ENCODE measurements at regions not wholly inside any gene's neighbourhood (a gene's known extent, or its start where the extent isn't known, plus 50 kb on each side); places are given as distances from the start of the nearest gene placed in this dataset.
"Not testable (repeated sequence)": the region's sequence is repeated elsewhere in the genome, so short reads cannot be mapped to it uniquely, and the experiment has no call there.

DNA sequence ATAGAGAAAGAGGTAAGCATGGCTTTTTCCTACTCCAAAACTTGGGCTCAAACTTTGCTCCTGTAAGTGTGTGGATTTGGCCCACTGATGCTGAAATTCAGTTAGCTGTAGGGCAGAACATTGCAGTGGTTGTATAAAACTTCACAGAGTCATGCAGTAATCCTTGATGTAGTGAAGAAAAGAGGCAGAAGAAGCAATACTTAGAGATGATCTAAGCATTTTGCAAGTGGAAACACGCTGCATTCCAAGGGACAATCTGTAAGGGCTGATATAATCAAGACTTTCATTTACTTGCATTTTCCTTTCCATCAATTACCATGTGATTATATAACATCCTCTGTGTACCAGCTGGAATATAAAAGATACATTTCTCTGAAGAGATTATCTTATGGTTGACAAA is 338.8 kb downstream of the DNAJB9 start:
- no peak for ATAC-seq
- CTCF ChIA-PET: no interaction called here
- Mint-ChIP-seq H3K4me3 (no peak overlapping the region), H3K4me1 (no peaks in the 10 kb centered on the region), H3K36me3 (ENCODE audit: low read depth) (no peaks in the 10 kb centered on the region), H3K27me3 (no peaks in the 10 kb centered on the region), H3K9me3 (ENCODE audit: low read depth) (peaks cover under 1% of the 10 kb centered on the region), H3K27ac (no peak overlapping the region)
- POLR2A ChIA-PET: no interaction called here
- intact Hi-C loops (cut with DNase I, micrococcal nuclease): no loop called here
- DNase-seq: no peak

DNA sequence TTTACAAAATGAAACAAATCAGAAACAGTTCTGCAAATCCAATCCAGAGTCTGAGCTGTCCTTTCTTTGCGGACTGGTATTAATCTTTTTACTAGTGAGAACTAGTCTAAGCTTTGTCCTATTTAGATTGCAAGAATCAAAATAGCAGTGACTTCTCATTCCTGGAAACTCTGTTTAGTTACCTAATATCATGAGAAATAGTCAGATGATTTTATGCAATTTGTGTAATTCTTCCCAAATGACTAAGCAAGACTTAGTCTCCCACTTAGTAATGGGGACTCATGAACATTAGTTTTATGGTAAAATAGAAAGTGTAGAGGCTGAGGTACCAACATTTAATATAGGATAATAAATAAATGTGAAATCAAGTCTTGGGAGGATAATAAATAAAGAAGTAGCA is 341.3 kb downstream of the DNAJB9 start:
- DNase-seq: no peak
- Mint-ChIP-seq H3K4me1 (no peaks in the 10 kb centered on the region), H3K4me3 (no peak overlapping the region), H3K27ac (no peak overlapping the region), H3K9me3 (ENCODE audit: low read depth) (peaks cover 7% of the 10 kb centered on the region), H3K27me3 (no peaks in the 10 kb centered on the region), H3K36me3 (ENCODE audit: low read depth) (no peaks in the 10 kb centered on the region)
- POLR2A ChIA-PET: no interaction called here
- CTCF ChIA-PET: no interaction called here
- ATAC-seq: no peak
- intact Hi-C loops (cut with DNase I, micrococcal nuclease): no loop called here

DNA sequence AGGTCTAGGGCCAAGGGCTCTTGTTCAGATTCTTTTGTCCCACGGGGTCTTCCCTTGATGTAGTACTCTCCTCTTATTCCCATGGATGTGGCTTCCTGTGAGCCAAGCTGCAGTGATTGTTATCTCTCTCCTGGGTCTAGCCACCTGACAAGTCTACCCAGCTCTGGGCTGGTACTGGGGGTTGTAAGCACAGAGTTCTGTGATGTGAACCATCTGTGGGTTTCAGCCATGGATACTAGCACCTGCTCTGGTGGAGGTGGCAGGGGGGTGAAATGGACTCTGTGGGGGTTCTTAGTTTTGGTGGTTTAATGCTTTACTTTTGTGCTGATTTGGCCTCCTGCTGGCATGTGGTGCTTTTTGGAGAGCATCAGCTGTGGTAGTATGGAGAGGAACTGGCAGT is 350.8 kb downstream of the DNAJB9 start:
- Mint-ChIP-seq H3K36me3 (ENCODE audit: low read depth) (no peaks in the 10 kb centered on the region), H3K9me3 (ENCODE audit: low read depth) (peaks cover 22% of the 10 kb centered on the region), H3K4me1 (no peaks in the 10 kb centered on the region), H3K27ac (no peak overlapping the region), H3K27me3 (no peaks in the 10 kb centered on the region), H3K4me3 (no peak overlapping the region)
- CTCF ChIA-PET: interaction anchor here (0.7 kb wide), 1 partner anchor 312 kb away, joined by 4 read pairs; no protein-coding TSS in a partner anchor
- intact Hi-C loops (cut with DNase I, micrococcal nuclease): no loop called here
- POLR2A ChIA-PET: no interaction called here
- DNase-seq (no peak), ATAC-seq (no peak)

DNA sequence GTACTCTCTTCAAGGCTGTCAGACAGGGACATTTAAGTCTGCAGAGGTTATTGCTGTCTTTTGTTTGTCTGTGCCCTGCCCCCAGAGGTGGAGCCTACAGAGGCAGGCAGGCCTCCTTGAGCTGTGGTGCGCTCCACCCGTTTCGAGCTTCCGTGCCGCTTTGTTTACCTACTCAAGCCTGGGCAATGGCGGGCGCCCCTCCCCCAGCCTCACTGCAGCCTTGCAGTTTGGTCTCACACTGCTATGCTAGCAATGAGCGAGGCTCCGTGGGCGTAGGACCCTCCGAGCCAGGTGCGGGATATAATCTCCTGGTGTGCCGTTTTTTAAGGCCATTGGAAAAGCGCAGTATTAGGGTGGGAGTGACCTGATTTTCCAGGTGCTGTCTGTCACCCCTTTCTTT is 373.4 kb downstream of the DNAJB9 start:
- intact Hi-C loops (cut with DNase I, micrococcal nuclease); DNase-seq; H3K27me3 Mint-ChIP-seq; H3K4me1 Mint-ChIP-seq; CTCF ChIA-PET; H3K27ac Mint-ChIP-seq; H3K36me3 Mint-ChIP-seq (ENCODE audit: low read depth); H3K4me3 Mint-ChIP-seq; ATAC-seq; H3K9me3 Mint-ChIP-seq (ENCODE audit: low read depth); POLR2A ChIA-PET: not testable (repeated sequence)

DNA sequence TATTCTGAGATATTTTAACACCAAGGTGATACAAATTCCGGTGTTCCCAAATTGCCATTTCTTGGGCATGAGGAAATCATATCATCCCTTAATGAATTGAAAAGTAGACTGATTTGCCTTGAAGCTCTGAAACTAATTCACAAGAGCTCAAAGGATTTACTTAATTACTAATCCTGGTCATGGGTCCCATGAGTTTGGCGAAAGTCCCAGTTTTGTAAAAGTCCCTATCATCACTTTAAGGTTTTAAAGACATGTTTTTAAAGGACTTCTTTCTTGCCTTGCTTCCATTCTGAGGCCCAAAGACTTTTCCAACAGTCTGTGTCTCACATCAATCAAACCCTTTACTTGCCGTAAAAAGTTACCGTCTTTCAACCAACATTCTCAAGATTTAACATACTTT is 377.9 kb downstream of the DNAJB9 start:
- no peaks in the 10 kb centered on the region for H3K36me3 Mint-ChIP-seq (ENCODE audit: low read depth)

DNA sequence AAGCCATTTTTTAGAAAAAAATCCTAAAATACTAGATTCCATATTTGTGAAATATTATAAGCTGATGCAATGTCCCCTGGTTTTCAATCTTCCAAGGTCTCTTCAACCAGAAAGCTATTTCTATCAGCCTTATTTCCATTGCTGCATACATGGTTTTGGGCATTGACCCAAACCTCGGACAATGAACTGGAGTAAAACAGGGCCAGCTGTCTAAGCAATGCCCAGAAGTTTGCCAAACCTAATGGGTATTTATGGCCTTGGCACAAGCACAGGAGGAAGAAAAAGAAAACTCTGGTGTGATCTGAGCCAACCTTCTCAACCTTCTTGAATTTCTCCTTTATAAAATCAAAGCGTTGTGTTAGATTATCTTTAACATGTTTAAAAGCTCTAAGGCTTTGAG is 402.3 kb downstream of the DNAJB9 start:
- H3K4me1 Mint-ChIP-seq: no peaks in the 10 kb centered on the region
- H3K27me3 Mint-ChIP-seq: no peaks in the 10 kb centered on the region
- ATAC-seq (no peak), DNase-seq (no peak)
- intact Hi-C loops (cut with DNase I, micrococcal nuclease): no loop called here
- no peak overlapping the region for H3K27ac Mint-ChIP-seq
- ChIA-PET POLR2A (no interaction called here), CTCF (no interaction called here)
- no peaks in the 10 kb centered on the region for H3K36me3 Mint-ChIP-seq (ENCODE audit: low read depth)
- no peak overlapping the region for H3K4me3 Mint-ChIP-seq
- H3K9me3 Mint-ChIP-seq (ENCODE audit: low read depth): no peaks in the 10 kb centered on the region

More for the DNA sequence above, 377.9 kb downstream of the DNAJB9 start:
- no peak for ATAC-seq
- Mint-ChIP-seq H3K9me3 (ENCODE audit: low read depth) (peaks cover 2% of the 10 kb centered on the region), H3K4me1 (no peaks in the 10 kb centered on the region), H3K4me3 (no peak overlapping the region), H3K27me3 (no peaks in the 10 kb centered on the region), H3K27ac (no peak overlapping the region)
- DNase-seq: no peak
- intact Hi-C loops (cut with DNase I, micrococcal nuclease): no loop called here
- POLR2A ChIA-PET: no interaction called here
- CTCF ChIA-PET: no interaction called here

DNA sequence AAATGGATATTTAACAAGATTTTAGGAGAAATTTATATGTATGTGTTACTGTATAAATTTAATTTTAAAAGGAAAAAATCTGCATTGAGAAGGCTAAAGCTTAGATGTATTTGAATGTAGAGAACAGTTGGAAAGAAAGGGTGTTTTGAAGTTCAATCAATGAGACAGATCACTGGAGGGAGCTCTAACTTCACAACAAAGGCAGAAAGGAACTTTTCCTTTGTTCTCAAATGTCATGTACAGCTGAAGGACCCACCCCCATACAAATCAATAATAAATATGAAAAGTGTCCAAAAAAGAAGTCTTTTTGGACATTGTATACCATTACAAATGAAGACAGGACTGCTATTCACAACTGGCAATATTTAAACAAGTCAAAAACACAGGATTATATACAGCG is 403.4 kb downstream of the DNAJB9 start:
- POLR2A ChIA-PET: interaction anchor here (0.5 kb wide), 1 partner anchor 21 kb away, joined by 3 read pairs; no protein-coding TSS in a partner anchor
- intact Hi-C loops (cut with DNase I, micrococcal nuclease): no loop called here
- Mint-ChIP-seq H3K4me1 (no peaks in the 10 kb centered on the region), H3K4me3 (no peak overlapping the region), H3K36me3 (ENCODE audit: low read depth) (no peaks in the 10 kb centered on the region), H3K9me3 (ENCODE audit: low read depth) (peaks cover 3% of the 10 kb centered on the region), H3K27me3 (no peaks in the 10 kb centered on the region), H3K27ac (no peak overlapping the region)
- DNase-seq (no peak), ATAC-seq (no peak)
- CTCF ChIA-PET: interaction anchor here (1.2 kb wide), 1 partner anchor 24 kb away, joined by 3 read pairs; no protein-coding TSS in a partner anchor

DNA sequence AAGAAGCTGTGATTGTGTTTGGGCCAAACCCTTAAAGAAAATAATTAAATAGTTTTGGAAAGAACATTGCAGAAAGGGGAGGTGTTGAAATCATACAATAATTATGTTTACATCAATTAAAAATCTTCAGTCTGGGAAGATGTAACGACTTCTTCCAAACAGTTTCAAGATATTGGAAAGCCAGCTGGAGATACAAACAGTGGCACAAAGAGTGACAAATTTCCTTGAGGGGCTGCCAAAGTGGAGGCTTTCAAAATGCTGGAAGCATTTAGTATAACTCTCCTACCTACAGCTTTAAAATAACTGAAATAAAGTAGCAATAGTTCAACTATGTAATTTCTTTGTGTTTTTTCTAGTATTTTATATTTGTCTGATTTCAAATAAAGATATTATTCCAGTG is 405.0 kb downstream of the DNAJB9 start:
- DNase-seq: no peak
- ChIA-PET POLR2A (no interaction called here), CTCF (no interaction called here)
- Mint-ChIP-seq H3K36me3 (ENCODE audit: low read depth) (no peaks in the 10 kb centered on the region), H3K27me3 (no peaks in the 10 kb centered on the region), H3K4me3 (no peak overlapping the region), H3K27ac (no peak overlapping the region), H3K9me3 (ENCODE audit: low read depth) (peaks cover 5% of the 10 kb centered on the region), H3K4me1 (no peaks in the 10 kb centered on the region)
- no peak for ATAC-seq
- intact Hi-C loops (cut with DNase I, micrococcal nuclease): no loop called here

DNA sequence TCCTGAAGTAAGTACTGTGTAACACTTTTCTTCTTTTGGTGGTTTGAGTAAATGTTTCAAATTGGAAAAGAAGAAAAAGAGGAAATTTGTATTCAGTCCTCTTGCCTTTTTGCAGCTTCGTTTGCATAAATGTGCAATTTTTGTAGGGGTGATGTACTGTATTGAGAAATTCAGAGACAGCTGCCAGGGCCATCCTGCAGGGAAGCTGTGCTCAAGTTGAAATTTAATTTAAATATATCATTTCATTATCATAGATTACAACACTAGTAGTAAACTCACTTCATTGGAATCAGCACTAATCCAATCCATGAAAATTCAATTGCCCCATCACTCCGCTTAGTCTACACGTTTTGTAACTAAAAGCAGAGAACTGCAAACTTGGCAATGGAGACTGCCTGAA is 415.4 kb downstream of the DNAJB9 start:
- no peak for DNase-seq
- Mint-ChIP-seq H3K27me3 (no peaks in the 10 kb centered on the region), H3K9me3 (ENCODE audit: low read depth) (peaks cover 6% of the 10 kb centered on the region), H3K4me3 (no peak overlapping the region), H3K27ac (no peak overlapping the region), H3K36me3 (ENCODE audit: low read depth) (no peaks in the 10 kb centered on the region), H3K4me1 (no peaks in the 10 kb centered on the region)
- POLR2A ChIA-PET: no interaction called here
- no peak for ATAC-seq
- intact Hi-C loops (cut with DNase I, micrococcal nuclease): no loop called here
- CTCF ChIA-PET: no interaction called here

DNA sequence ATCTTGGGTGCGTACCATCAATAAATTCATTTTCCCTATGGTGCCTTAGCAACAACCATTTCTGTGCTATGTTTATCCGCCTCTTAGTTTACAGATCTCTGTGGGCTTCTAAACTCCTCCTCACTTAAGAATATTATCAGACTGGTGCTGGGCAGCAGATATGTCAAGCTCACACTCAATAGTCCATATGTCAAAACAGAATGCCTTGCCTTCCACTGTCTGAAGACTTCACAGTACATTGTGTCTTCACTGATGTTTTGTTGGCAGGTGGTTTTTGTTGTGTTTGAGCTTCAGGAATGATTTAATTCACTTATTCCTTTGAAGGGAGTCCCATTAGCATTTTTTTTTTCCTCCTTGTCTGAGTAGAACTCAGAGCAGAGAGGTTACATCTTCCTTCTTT is 419.6 kb downstream of the DNAJB9 start:
- CTCF ChIA-PET: no interaction called here
- no peaks in the 10 kb centered on the region for H3K9me3 Mint-ChIP-seq (ENCODE audit: low read depth)
- POLR2A ChIA-PET: no interaction called here
- DNase-seq (no peak), ATAC-seq (no peak)
- no peak overlapping the region for H3K4me3 Mint-ChIP-seq
- intact Hi-C loops (cut with DNase I, micrococcal nuclease): no loop called here
- H3K27ac Mint-ChIP-seq: no peak overlapping the region
- no peaks in the 10 kb centered on the region for H3K27me3 Mint-ChIP-seq
- no peaks in the 10 kb centered on the region for H3K36me3 Mint-ChIP-seq (ENCODE audit: low read depth)
- no peaks in the 10 kb centered on the region for H3K4me1 Mint-ChIP-seq

DNA sequence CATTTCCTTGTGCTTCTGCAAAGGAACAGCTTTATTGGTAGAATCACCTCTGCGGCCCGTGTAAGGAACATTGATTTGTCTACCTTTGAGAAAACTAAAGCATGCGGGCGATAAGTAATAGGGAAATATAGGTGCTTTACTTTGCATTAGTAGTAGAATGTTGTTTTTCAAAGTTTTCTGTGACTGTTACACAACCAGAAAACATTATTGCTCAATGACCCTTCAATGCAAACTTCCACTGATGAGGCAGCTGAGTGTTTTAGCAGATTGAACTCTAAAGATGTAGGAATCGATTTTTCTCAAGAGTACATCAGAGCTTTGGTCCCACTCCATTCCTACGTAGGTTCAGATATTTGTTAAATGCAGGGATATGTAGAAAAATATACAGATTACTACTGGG is 427.8 kb downstream of the DNAJB9 start:
- H3K36me3 Mint-ChIP-seq (ENCODE audit: low read depth): no peaks in the 10 kb centered on the region
- H3K27me3 Mint-ChIP-seq: no peaks in the 10 kb centered on the region
- DNase-seq (no peak), ATAC-seq (no peak)
- intact Hi-C loops (cut with DNase I, micrococcal nuclease): no loop called here
- POLR2A ChIA-PET: no interaction called here
- H3K4me3 Mint-ChIP-seq: no peak overlapping the region
- CTCF ChIA-PET: interaction anchor here (1.6 kb wide), 1 partner anchor 24 kb away, joined by 3 read pairs; no protein-coding TSS in a partner anchor
- no peaks in the 10 kb centered on the region for H3K9me3 Mint-ChIP-seq (ENCODE audit: low read depth)
- no peak overlapping the region for H3K27ac Mint-ChIP-seq
- no peaks in the 10 kb centered on the region for H3K4me1 Mint-ChIP-seq

DNA sequence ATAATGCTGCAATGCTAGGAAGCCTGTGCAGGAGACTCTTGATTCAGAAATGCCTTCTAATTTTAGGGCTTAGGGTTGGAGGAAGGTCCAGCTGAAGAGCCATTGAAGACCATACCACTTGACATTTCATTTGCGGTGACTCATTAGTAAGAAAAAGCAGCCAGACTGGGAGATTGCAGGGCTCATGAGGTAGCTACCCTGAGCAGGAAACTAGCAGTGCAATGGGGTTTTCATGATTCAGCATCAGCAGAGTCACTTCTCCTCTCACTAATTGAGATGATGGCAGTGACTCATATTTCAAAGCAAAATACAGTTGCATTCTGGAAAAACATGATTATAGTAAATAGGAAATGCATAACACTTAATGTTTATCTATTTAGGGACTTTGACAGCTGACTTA is 434.1 kb downstream of the DNAJB9 start:
- Mint-ChIP-seq H3K36me3 (ENCODE audit: low read depth) (no peaks in the 10 kb centered on the region), H3K4me1 (no peaks in the 10 kb centered on the region), H3K27ac (no peak overlapping the region), H3K4me3 (no peak overlapping the region), H3K9me3 (ENCODE audit: low read depth) (peaks cover 5% of the 10 kb centered on the region), H3K27me3 (no peaks in the 10 kb centered on the region)
- POLR2A ChIA-PET: no interaction called here
- DNase-seq (no peak), ATAC-seq (no peak)
- intact Hi-C loops (cut with DNase I, micrococcal nuclease): no loop called here
- CTCF ChIA-PET: no interaction called here

DNA sequence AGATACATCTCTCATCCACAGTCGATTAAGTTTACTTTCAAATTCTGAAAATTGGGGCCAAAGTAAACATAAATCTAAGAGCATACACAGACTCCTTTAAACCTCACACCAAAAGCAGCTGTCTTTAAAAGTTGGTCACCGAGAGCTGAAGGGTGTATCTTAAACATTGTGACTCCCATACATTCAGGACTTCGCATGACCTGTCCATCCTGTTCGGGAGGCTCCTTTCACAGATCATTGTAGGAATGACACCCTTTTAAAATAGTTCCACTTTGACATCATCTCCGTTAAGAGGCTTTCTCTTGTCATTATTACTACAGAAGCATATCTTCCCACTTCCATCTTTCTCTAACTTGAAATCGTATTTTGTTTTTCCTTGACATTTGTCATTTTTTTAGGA is 440.0 kb downstream of the DNAJB9 start:
- no peak for DNase-seq

More for the DNA sequence above, 440.0 kb downstream of the DNAJB9 start:
- ChIA-PET POLR2A (no interaction called here), CTCF (no interaction called here)
- H3K9me3 Mint-ChIP-seq (ENCODE audit: low read depth): peaks cover 6% of the 10 kb centered on the region
- H3K4me1 Mint-ChIP-seq: no peaks in the 10 kb centered on the region
- H3K36me3 Mint-ChIP-seq (ENCODE audit: low read depth): no peaks in the 10 kb centered on the region
- H3K27me3 Mint-ChIP-seq: no peaks in the 10 kb centered on the region
- H3K27ac Mint-ChIP-seq: no peak overlapping the region
- no peak for ATAC-seq
- intact Hi-C loops (cut with DNase I, micrococcal nuclease): no loop called here
- H3K4me3 Mint-ChIP-seq: no peak overlapping the region
